ENCODE measurements at regions not wholly inside any gene's neighbourhood (a gene's known extent, or its start where the extent isn't known, plus 50 kb on each side); places are given as distances from the start of the nearest gene placed in this dataset.
A peak's percentile ranks its signal among the peaks of the same experiment; 100 is the strongest.
"Not testable (repeated sequence)": the region's sequence is repeated elsewhere in the genome, so short reads cannot be mapped to it uniquely, and the experiment has no call there.

DNA sequence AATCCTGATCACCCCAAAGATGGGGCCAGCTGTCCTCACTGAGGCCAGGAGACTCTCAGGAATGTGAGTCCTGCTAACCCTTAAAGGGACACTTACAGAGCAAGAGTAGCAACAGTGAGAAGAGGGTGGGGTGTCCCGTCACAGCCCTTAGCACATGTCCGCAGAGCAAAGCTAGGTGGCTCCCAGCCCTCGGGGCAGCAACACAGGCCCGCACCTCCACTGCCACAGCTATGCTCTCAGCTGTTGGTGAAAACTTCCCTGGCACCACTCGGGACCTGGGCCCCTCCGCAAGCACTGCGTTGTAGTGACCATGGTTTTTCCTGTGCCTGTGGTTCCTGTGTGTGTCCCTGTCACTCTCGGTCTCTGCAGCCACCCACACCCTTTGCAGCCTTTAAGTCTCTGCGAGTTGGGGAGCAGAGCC, 76.4 kb upstream of the UXS1 start:
- intact Hi-C loops (cut with micrococcal nuclease) = loop anchor here (5.0 to 10.0 kb wide), 2 partner anchors 78 to 166 kb away; partner anchors contain the start of gene UXS1
- no peaks in the 10 kb centered on the region for H3K9me3 Mint-ChIP-seq
- ChIA-PET POLR2A (no interaction called here), CTCF (no interaction called here)
- peaks cover 3% of the 10 kb centered on the region for H3K27me3 Mint-ChIP-seq
- no peaks in the 10 kb centered on the region for H3K36me3 Mint-ChIP-seq
- no peak overlapping the region for H3K27ac Mint-ChIP-seq
- no peak for DNase-seq
- peak overlapping the region; percentile 83 for H3K4me3 Mint-ChIP-seq
- peaks cover 3% of the 10 kb centered on the region for H3K4me1 Mint-ChIP-seq (ENCODE audit: low read depth)

DNA sequence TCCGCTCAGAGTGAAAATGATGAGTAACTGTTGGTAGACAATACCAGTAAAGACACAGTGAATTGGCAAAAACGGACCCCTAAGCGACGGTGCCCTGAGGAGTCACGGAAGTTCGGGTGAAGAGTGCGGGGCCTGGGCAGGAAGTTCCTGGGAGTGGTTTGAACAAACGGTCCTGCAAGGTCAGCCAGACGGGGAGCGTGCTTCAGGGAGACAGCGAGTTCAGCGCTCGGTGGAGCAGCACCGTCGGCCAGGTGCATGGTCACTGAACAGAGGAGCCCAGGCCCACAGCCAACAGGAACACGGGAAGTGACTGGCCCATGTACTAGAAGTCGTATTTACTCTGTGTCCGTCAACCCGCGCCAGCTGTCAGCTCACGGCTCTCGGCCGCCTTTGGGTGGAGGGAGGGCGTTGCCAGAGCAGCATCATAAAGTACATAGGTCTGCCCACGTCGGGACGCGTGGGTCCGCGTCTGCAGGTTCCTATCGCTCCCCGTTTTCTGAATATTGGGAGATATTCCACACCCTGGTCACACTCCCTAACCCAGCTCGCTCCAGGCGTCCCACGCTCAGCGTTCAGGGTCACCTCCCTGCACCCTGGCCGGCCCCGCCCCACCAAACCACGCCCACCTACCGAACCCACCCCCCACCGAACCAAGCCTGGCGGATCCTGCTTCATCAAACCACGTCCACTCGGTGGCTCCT, 75.6 kb upstream of the UXS1 start:
- Mint-ChIP-seq H3K27me3 (peaks cover 3% of the 10 kb centered on the region), H3K4me3 (peak overlapping the region; percentile 83), H3K27ac (peak overlapping the region; percentile 14), H3K9me3 (no peaks in the 10 kb centered on the region), H3K4me1 (ENCODE audit: low read depth) (peaks cover 3% of the 10 kb centered on the region), H3K36me3 (no peaks in the 10 kb centered on the region)
- peak; percentile 67 for DNase-seq
- ChIA-PET POLR2A (no interaction called here), CTCF (no interaction called here)
- intact Hi-C loops (cut with micrococcal nuclease) = loop anchor here (5.0 to 10.0 kb wide), 2 partner anchors 77 to 165 kb away; partner anchors contain the start of gene UXS1

DNA sequence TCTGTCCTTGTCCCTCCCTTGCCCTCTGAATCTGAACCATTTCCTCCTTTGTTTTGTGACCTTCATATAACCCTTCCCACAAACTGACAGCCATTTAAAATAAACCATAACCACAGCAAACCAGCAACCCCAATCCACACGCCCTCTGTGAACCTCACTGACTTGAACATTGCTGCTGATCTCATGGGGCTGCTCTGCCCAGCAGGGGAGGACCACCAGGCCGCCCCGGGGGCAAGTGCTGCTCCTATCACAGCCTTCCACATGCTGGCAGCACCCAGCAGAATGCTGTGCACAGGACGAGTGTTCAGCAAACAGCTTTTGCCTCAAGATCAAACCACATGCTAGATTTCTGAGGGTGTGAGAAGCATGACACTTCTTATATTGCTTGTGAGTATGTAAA, 73.9 kb upstream of the UXS1 start:
- POLR2A ChIA-PET = no interaction called here
- no peaks in the 10 kb centered on the region for H3K36me3 Mint-ChIP-seq
- peaks cover 3% of the 10 kb centered on the region for H3K4me1 Mint-ChIP-seq (ENCODE audit: low read depth)
- H3K4me3 Mint-ChIP-seq = no peak overlapping the region
- no peaks in the 10 kb centered on the region for H3K9me3 Mint-ChIP-seq
- no peak overlapping the region for H3K27ac Mint-ChIP-seq
- no peak for DNase-seq
- CTCF ChIA-PET = no interaction called here
- H3K27me3 Mint-ChIP-seq = peaks cover 3% of the 10 kb centered on the region
- intact Hi-C loops (cut with micrococcal nuclease) = no loop called here

DNA sequence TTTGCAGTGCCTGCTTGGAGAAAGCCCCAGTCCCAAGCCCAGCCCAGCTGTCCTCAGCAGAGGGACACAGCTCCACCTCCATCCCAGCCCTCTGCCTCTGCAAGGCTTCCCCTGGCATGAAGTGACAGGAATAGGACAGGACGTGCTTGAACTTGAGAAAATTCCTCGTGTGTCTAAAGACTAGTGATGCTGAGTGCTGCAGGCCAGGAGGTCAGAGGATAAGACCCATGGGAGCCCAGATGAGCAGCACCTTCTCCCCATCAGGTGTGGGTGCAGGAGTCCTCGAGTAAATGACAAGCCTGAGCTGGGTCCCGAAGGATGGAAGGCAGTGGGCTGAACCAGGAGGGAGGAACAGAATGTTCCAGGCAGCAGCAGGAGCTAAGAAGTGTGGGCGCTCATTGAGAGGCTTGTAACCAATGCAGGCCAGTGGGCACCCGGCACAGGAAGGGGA, 67.8 kb upstream of the UXS1 start:
- Mint-ChIP-seq H3K36me3 (no peaks in the 10 kb centered on the region), H3K27me3 (peaks cover 3% of the 10 kb centered on the region), H3K9me3 (no peaks in the 10 kb centered on the region), H3K4me3 (no peak overlapping the region), H3K4me1 (ENCODE audit: low read depth) (peaks cover 7% of the 10 kb centered on the region), H3K27ac (no peak overlapping the region)
- CTCF ChIA-PET = no interaction called here
- intact Hi-C loops (cut with micrococcal nuclease) = no loop called here
- DNase-seq = no peak
- POLR2A ChIA-PET = no interaction called here

DNA sequence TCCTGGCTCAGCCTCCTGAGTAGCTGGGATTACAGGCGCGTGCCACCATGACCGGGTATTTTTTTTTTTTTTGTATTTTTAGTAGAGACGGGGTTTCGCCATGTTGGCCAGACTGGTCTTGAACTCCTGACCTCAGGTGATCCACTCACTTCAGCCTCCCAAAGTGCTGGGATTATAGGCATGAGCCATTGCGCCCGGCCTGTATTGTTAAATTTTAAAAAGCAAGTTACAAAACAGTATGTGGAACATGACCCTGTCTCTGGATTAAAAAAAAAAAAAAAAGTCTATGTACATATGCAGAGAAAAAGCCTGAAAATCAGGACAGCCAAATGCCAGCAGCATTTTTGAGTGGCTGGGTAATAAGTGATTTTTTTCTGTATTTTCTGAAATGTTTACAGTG, 64.8 kb upstream of the UXS1 start:
- H3K4me3 Mint-ChIP-seq; intact Hi-C loops (cut with micrococcal nuclease); H3K27ac Mint-ChIP-seq; H3K9me3 Mint-ChIP-seq; DNase-seq; POLR2A ChIA-PET; H3K4me1 Mint-ChIP-seq (ENCODE audit: low read depth); CTCF ChIA-PET; H3K36me3 Mint-ChIP-seq; H3K27me3 Mint-ChIP-seq: not testable (repeated sequence)

DNA sequence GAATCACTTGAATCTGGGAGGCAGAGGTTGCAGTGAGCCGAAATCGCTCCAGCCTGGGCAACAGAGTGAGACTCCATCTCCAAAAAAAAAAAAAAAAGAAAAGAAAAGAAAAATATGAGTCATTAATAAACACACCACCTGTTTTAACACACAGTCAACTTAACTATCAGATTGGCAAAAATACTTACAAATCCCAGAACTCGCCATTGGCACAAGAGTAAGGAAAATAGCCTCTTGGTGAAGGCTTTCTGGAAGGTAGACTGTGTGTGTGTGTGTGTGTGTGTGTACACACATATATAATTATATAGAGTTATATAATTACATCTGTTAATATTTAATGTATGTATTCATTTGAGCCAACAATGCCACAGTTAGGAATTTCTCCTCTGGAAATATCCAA, 63.7 kb upstream of the UXS1 start:
- Mint-ChIP-seq H3K36me3 (no peaks in the 10 kb centered on the region), H3K9me3 (no peaks in the 10 kb centered on the region), H3K4me1 (ENCODE audit: low read depth) (peaks cover 6% of the 10 kb centered on the region), H3K27me3 (peaks cover 3% of the 10 kb centered on the region), H3K27ac (no peak overlapping the region), H3K4me3 (no peak overlapping the region)
- CTCF ChIA-PET = no interaction called here
- POLR2A ChIA-PET = no interaction called here
- DNase-seq = no peak
- intact Hi-C loops (cut with micrococcal nuclease) = no loop called here

DNA sequence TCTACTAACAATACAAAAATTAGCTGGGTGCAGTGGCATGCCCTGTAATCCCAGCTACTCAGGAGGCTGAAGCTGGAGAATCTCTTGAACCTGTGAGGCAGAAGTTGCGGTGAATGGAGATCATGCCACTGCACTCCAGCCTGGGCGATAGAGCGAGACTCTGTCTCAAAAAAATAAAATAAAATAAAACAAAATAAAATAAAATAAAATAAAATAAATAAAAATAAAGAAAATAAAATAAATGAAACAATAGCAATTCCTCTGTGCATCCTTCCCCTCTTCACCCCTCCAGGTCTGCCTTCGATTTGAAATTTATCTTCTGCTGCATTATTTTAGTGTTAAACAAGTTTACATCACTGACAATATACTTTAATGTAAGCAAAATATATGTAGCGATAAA, 63.0 kb upstream of the UXS1 start:
- peaks cover 3% of the 10 kb centered on the region for H3K27me3 Mint-ChIP-seq
- no peaks in the 10 kb centered on the region for H3K9me3 Mint-ChIP-seq
- H3K27ac Mint-ChIP-seq = no peak overlapping the region
- H3K4me1 Mint-ChIP-seq (ENCODE audit: low read depth) = peaks cover 3% of the 10 kb centered on the region
- DNase-seq = no peak
- intact Hi-C loops (cut with micrococcal nuclease) = no loop called here
- ChIA-PET POLR2A (no interaction called here), CTCF (no interaction called here)
- no peaks in the 10 kb centered on the region for H3K36me3 Mint-ChIP-seq
- no peak overlapping the region for H3K4me3 Mint-ChIP-seq

DNA sequence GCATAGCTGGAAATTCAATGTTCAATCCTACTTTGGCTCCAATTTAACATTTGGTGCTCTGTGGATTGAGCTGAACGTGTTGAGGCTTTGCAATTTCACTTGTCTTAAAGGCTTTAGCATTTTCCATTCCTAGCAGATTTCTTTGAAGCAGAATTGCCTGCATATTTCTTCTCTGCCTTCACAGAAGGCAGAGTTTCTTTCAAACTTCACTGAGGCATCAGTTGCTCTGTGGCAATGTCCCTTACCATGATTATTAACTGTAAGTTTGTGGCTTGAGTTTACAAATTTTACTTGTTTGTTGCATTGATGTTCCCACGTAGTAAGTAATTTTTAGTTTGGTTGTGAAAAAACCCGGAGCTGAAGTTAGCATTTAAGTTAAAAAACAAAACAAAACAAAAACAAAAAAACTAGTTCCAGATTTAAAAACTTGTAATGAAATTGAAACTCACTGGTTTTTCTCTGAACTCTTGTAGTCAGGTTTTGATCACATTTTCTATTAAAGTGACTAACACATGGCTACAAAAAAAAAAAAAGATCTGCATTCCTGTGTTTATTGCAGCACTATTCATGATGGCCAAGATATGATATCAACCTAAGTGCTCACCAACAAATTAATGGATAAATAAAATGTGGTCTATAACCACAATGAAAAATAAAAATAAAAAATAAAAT, 55.2 kb upstream of the UXS1 start:
- H3K36me3 Mint-ChIP-seq; H3K9me3 Mint-ChIP-seq; intact Hi-C loops (cut with micrococcal nuclease); H3K27ac Mint-ChIP-seq; DNase-seq; H3K4me3 Mint-ChIP-seq; H3K27me3 Mint-ChIP-seq; H3K4me1 Mint-ChIP-seq (ENCODE audit: low read depth); POLR2A ChIA-PET; CTCF ChIA-PET: not testable (repeated sequence)

DNA sequence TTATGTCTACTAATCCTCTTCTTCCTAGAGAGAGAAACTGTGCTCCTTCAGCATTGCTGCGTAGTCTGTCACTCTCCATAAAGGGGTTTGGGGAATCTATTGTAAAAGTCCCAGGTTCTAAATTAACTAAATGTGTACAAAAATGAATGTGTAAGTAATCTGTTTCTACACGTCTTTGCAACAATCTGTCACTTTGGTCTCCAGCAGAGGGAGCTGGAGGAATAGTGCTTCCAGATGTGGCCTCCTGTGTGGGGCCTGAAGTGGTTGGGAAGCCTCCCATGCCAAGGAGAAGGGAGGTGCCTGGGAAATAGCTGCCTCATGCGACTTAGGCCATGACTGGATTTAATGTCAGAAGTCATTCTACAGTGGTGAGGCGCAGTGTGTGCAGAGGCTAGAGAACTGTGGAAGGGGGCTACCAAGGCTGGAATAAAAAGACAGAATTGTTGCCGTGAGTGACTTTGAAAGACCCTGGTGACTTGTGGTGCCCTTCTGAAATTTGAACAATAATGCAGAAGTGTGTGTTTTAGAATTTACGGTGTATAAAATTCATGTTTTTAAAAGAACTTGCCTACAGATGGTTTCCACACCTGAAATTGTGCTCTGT, 54.5 kb upstream of the UXS1 start:
- CTCF ChIA-PET = not testable (repeated sequence)
- peak; percentile 27 for DNase-seq

More for the DNA sequence above, 54.5 kb upstream of the UXS1 start:
- POLR2A ChIA-PET; H3K4me1 Mint-ChIP-seq (ENCODE audit: low read depth); H3K27ac Mint-ChIP-seq; H3K36me3 Mint-ChIP-seq; H3K9me3 Mint-ChIP-seq; H3K27me3 Mint-ChIP-seq; intact Hi-C loops (cut with micrococcal nuclease); H3K4me3 Mint-ChIP-seq: not testable (repeated sequence)
